HepG2 (cell line): ENCODE measurements at regions not wholly inside any gene's neighbourhood (a gene's known extent, or its start where the extent isn't known, plus 50 kb on each side); places are given as distances from the start of the nearest gene placed in this dataset.

Source experiments
- ATAC-seq: fragments of 200-7000 bp; cut with Tn5 transposase; 3 replicates; pipeline ENCODE4 v1.9.1; 2020; ENCODE audit warnings: mild to moderate bottlenecking, moderate library complexity
- BruUV-seq: library from RNA; stranded (reverse); fragments of 400-500 nt; replicated peaks from 2 replicates; lab custom pipeline; 2021; lab: Mats Ljungman, UMichigan
- CTCF ChIA-PET: fragments of 300-600 bp; formaldehyde crosslinking; extraction: SDS; loops from one replicate; lab custom pipeline; 2021; ENCODE audit warnings: low total read pairs, inconsistent platforms, low intra/inter-chr PET ratio; lab: Yijun Ruan, JAX
- POLR2A ChIA-PET: fragments of 350-600 bp; sonication (Branson Sonifier 250); formaldehyde crosslinking; loops from one replicate; lab custom pipeline; 2020; ENCODE audit warnings: antibody characterized with exemption, inconsistent platforms; lab: Yijun Ruan, JAX
- DNase-seq: peaks from one replicate; pipeline ENCODE4 v3.0.0-alpha.2; 2015; ENCODE audit warnings: low spot score
- FAIRE-seq: peaks from 3 replicates; lab custom pipeline; 2011; peaks lifted over from hg19 to GRCh38; lab: Jason Lieb, UNC
- H2AFZ ChIP-seq: one replicate; pipeline ENCODE4 v1.6.1; 2011; ENCODE audit warnings: low read length, inconsistent platforms
- H3K27ac ChIP-seq: fragments of 300-600 bp; 3 replicates; pipeline ENCODE4 v1.8.0; 2011; ENCODE audit warnings: mixed run types, mild to moderate bottlenecking, mixed read lengths, low read length, inconsistent platforms; ENCODE audit not compliant: insufficient read depth; ENCODE audit errors: extremely low read length
- H3K27me3 ChIP-seq, 2 experiments: fragments of 200-600 bp in 1 of 2; 2 replicates in 1 of 2; 3 replicates in 1 of 2; pipeline versions ENCODE4 v1.6.0 to v1.8.0; 2011; ENCODE audit warnings: low read length in 2 of 2, mild to moderate bottlenecking in 2 of 2, moderate library complexity in 2 of 2, inconsistent platforms in 1 of 2; ENCODE audit not compliant: insufficient read depth in 2 of 2, control insufficient read depth in 1 of 2
- H3K36me3 ChIP-seq, 2 experiments: fragments of 200-600 bp in 1 of 2; replicated peaks in 1 of 2; 2 replicates in 1 of 2; 3 replicates in 1 of 2; pipeline versions ENCODE4 v1.5.1 to v1.8.0; 2011; ENCODE audit warnings: low read length in 2 of 2, inconsistent platforms in 1 of 2; ENCODE audit not compliant: insufficient read depth in 2 of 2, control insufficient read depth in 1 of 2
- H3K4me1 ChIP-seq: 2 replicates; pipeline ENCODE4 v1.5.1; 2012; ENCODE audit warnings: low read length, inconsistent platforms; ENCODE audit not compliant: insufficient read depth
- H3K4me2 ChIP-seq: 2 replicates; pipeline ENCODE4 v1.6.0; 2011; ENCODE audit warnings: low read depth, low read length, inconsistent platforms
- H3K4me3 ChIP-seq, 3 experiments: fragments of 200-600 bp in 1 of 3; sonication (generic), shearing (Covaris generic) in 1 of 3; replicated peaks in 1 of 3; 2 replicates each; pipeline ENCODE4 v1.5.1; 2011 to 2016; ENCODE audit warnings: low read length in 3 of 3, inconsistent platforms in 2 of 3, low read depth in 2 of 3, mild to moderate bottlenecking in 2 of 3, control low read depth in 1 of 3, mixed read lengths in 1 of 3; ENCODE audit not compliant: insufficient read depth in 1 of 3
- H3K79me2 ChIP-seq: one replicate; pipeline ENCODE4 v1.6.1; 2011; ENCODE audit warnings: low read length, inconsistent platforms; ENCODE audit not compliant: insufficient read depth
- H3K9ac ChIP-seq: 2 replicates; pipeline ENCODE4 v1.6.0; 2011; ENCODE audit warnings: mild to moderate bottlenecking, low read depth, low read length, inconsistent platforms; ENCODE audit not compliant: insufficient read depth
- H3K9me3 ChIP-seq: 2 replicates; pipeline ENCODE4 v1.5.1; 2012; ENCODE audit warnings: mild to moderate bottlenecking, low read length
- H4K20me1 ChIP-seq: 2 replicates; pipeline ENCODE4 v1.6.0; 2011; ENCODE audit warnings: inconsistent platforms, mild to moderate bottlenecking, low read length, moderate library complexity; ENCODE audit not compliant: insufficient read depth
- ESRRA ChIP-seq: sonication (generic); formaldehyde crosslinking; IDR thresholded peaks from 2 replicates; pipeline ENCODE4 v1.5.1; 2020; ENCODE audit warnings: mild to moderate bottlenecking, low read depth, missing genetic modification reagents
- FUBP1 ChIP-seq: sonication (generic); formaldehyde crosslinking; IDR thresholded peaks from 2 replicates; pipeline ENCODE4 v1.5.1; 2020; ENCODE audit warnings: missing genetic modification reagents, mild to moderate bottlenecking, borderline replicate concordance
- NCOA5 ChIP-seq: sonication (generic); formaldehyde crosslinking; IDR thresholded peaks from 2 replicates; pipeline ENCODE4 v1.4.0; 2020; ENCODE audit warnings: missing genetic modification reagents
- NKX3-1 ChIP-seq: sonication (generic); formaldehyde crosslinking; IDR thresholded peaks from 2 replicates; pipeline ENCODE4 v1.5.0; 2020; ENCODE audit warnings: missing genetic modification reagents
- NPAS2 ChIP-seq: sonication (generic); formaldehyde crosslinking; IDR thresholded peaks from 2 replicates; pipeline ENCODE4 v1.8.0; 2022; ENCODE audit warnings: mild to moderate bottlenecking, missing genetic modification reagents, borderline replicate concordance
- TEAD3 ChIP-seq: optimal IDR thresholded peaks from 2 replicates; pipeline ENCODE3; 2016; ENCODE audit warnings: borderline replicate concordance
- ZBTB1 ChIP-seq: sonication (generic); formaldehyde crosslinking; IDR thresholded peaks from 2 replicates; pipeline ENCODE4 v1.4.0; 2020; ENCODE audit warnings: missing genetic modification reagents, borderline replicate concordance
- ZBTB4 ChIP-seq: sonication (generic); formaldehyde crosslinking; IDR thresholded peaks from 2 replicates; pipeline ENCODE4 v1.4.0; 2020; ENCODE audit warnings: missing genetic modification reagents, mild to moderate bottlenecking, borderline replicate concordance
- ZNF18 ChIP-seq: sonication (generic); formaldehyde crosslinking; IDR thresholded peaks from 2 replicates; pipeline ENCODE4 v1.8.0; 2022; ENCODE audit warnings: mild to moderate bottlenecking, missing genetic modification reagents; ENCODE audit not compliant: insufficient replicate concordance
- ZNF670 ChIP-seq: sonication (generic); formaldehyde crosslinking; IDR thresholded peaks from 2 replicates; pipeline ENCODE4 v1.8.0; 2022; ENCODE audit warnings: mild to moderate bottlenecking, missing genetic modification reagents, borderline replicate concordance
- ZSCAN21 ChIP-seq: sonication (generic); formaldehyde crosslinking; IDR thresholded peaks from 2 replicates; pipeline ENCODE4 v1.8.0; 2022; ENCODE audit warnings: mild to moderate bottlenecking, missing genetic modification reagents, moderate library complexity, borderline replicate concordance
- WGBS: methylation state at CpG from one replicate; pipeline ENCODE4 v1.1.6; 2017; ENCODE audit warnings: low lambda C conversion rate; 5-methylcytosine and 5-hydroxymethylcytosine counted together
- in situ Hi-C: cut with HindIII; loops from 2 replicates; pipeline ENCODE4 v1.10.0; 2017; ENCODE audit warnings: low pct_unique_long_range_greater_than_20kb; ENCODE audit not compliant: extremely low pct_ligation_motif_present
- intact Hi-C: fragments of 100-400 bp; cut with micrococcal nuclease; formaldehyde crosslinking; loops from one replicate; pipeline ENCODE4 v1.10.0; 2022; ENCODE audit not compliant: unreplicated experiment
- TF ChIP-seq, protein P1 (sequence below): sonication (generic); formaldehyde crosslinking; IDR thresholded peaks from 2 replicates; pipeline ENCODE4 v1.5.1; 2020; ENCODE audit warnings: mild to moderate bottlenecking, missing genetic modification reagents

DNA sequence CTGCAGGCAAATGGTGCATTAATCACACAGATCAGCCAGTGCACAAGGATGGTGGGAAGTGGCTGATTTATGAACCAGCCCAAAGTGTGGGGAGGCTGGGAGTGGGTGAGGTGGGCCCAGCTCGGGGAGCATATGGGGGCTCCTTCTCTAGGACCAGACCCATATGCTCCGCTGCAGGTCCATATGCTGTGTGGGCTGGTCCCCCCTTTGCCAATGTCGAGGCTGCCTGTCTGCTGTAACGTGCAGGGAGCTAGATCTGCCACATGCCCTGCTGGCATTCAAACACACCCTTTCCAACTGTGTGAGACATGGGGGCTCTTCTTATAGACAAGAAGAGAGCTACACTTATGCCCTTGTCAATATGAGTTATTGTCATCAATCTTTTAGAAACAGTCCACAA is 566.3 kb downstream of the DHX35 start:
- 3% methylated on average over 4 of the region's 4 CpGs for WGBS
- Histone ChIP-seq H3K4me1 (no peaks in the 10 kb centered on the region), H3K36me3 (no peaks in the 10 kb centered on the region), H3K4me2 (no peak overlapping the region), H3K27me3 (no peaks in the 10 kb centered on the region), H3K79me2 (no peaks in the 10 kb centered on the region), H4K20me1 (no peaks in the 10 kb centered on the region), H3K9me3 (peaks cover 34% of the 10 kb centered on the region), H3K9ac (no peak overlapping the region), H2AFZ (no peak overlapping the region), H3K4me3 (no peak overlapping the region), H3K27ac (no peak overlapping the region)
- CTCF ChIA-PET, result no interaction called here
- in situ Hi-C loops, result no loop called here
- no peak for ATAC-seq
- POLR2A ChIA-PET, result no interaction called here
- FAIRE-seq, result no peak
- BruUV-seq, result no TSS peak
- TF ChIP-seq ZSCAN21 (no peak), ZBTB4 (CRISPR knock-in tag) (no peak), ZBTB1 (no peak), NCOA5 (CRISPR knock-in tag) (no peak), TEAD3 (CRISPR knock-in tag) (no peak), FUBP1 (CRISPR knock-in tag) (no peak), NKX3-1 (CRISPR knock-in tag) (no peak), NPAS2 (CRISPR knock-in tag) (no peak), ESRRA (CRISPR knock-in tag) (no peak), ZNF18 (CRISPR knock-in tag) (no peak), ZNF670 (CRISPR knock-in tag) (no peak)
- TF ChIP-seq, protein P1, sequence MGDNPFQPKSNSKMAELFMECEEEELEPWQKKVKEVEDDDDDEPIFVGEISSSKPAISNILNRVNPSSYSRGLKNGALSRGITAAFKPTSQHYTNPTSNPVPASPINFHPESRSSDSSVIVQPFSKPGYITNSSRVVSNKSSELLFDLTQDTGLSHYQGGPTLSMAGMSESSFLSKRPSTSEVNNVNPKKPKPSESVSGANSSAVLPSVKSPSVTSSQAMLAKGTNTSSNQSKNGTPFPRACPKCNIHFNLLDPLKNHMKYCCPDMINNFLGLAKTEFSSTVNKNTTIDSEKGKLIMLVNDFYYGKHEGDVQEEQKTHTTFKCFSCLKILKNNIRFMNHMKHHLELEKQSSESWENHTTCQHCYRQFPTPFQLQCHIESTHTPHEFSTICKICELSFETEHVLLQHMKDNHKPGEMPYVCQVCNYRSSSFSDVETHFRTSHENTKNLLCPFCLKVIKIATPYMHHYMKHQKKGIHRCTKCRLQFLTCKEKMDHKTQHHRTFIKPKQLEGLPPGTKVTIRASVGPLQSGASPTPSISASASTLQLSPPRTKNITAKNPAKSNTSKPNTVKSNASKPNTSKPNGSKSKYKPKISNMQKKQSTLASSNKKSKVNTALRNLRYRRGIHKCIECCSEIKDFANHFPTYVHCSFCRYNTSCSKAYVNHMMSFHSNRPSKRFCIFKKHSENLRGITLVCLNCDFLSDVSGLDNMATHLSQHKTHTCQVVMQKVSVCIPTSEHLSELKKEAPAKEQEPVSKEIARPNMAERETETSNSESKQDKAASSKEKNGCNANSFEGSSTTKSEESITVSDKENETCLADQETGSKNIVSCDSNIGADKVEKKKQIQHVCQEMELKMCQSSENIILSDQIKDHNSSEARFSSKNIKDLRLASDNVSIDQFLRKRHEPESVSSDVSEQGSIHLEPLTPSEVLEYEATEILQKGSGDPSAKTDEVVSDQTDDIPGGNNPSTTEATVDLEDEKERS (CRISPR knock-in tag), result no peak
- intact Hi-C loops, result no loop called here
- no peak for DNase-seq
